ENCODE measurements at regions not wholly inside any gene's neighbourhood (a gene's known extent, or its start where the extent isn't known, plus 50 kb on each side); places are given as distances from the start of the nearest gene placed in this dataset.

DNA sequence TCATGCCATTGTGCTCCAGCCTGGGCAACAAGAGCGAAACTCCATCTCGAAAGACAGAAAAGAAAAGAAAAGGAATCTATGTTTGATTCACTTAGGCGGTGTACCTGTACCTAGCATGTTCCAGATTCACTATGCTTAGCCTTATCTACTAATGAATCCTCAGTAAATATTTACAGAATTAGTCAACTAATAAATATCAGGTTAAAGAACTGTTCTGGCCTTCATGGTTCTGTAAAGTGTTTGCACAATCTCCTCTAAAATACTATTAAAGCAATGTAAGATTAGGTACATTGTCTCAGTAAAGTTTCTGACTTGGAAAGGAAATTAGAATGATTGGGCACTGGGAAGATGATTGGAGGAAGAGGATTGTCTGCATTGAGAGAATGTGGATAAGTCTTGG lies 2770.4 kb downstream of the PCDH9 start:
- TF ChIP-seq, protein P1, sequence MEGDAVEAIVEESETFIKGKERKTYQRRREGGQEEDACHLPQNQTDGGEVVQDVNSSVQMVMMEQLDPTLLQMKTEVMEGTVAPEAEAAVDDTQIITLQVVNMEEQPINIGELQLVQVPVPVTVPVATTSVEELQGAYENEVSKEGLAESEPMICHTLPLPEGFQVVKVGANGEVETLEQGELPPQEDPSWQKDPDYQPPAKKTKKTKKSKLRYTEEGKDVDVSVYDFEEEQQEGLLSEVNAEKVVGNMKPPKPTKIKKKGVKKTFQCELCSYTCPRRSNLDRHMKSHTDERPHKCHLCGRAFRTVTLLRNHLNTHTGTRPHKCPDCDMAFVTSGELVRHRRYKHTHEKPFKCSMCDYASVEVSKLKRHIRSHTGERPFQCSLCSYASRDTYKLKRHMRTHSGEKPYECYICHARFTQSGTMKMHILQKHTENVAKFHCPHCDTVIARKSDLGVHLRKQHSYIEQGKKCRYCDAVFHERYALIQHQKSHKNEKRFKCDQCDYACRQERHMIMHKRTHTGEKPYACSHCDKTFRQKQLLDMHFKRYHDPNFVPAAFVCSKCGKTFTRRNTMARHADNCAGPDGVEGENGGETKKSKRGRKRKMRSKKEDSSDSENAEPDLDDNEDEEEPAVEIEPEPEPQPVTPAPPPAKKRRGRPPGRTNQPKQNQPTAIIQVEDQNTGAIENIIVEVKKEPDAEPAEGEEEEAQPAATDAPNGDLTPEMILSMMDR (conservative IDR thresholded peaks at IDR 0.05) = no peak
- TF ChIP-seq ZFX (IDR thresholded peaks at IDR 0.05) = no peak

All from C4-2B (cell line).